Calu3 (cell line): ENCODE measurements at regions not wholly inside any gene's neighbourhood (a gene's known extent, or its start where the extent isn't known, plus 50 kb on each side); places are given as distances from the start of the nearest gene placed in this dataset.

Experiments used
- BruUV-seq: library from RNA; stranded (reverse); fragments of 400-500 nt; replicated peaks from 2 replicates; lab custom pipeline; 2021; lab: Mats Ljungman, UMichigan
- CTCF ChIA-PET: fragments of 300-600 bp; sonication (Branson Sonifier 250); formaldehyde crosslinking; loops from one replicate; lab custom pipeline; 2022; ENCODE audit warnings: antibody characterized with exemption; lab: Charles Lee
- DNase-seq: peaks from one replicate; pipeline ENCODE4 v3.0.0; 2022
- H3K27ac Mint-ChIP-seq: one replicate; pipeline ENCODE4 v1.8.0; 2022; ENCODE audit warnings: mixed read lengths; ENCODE audit not compliant: unreplicated experiment
- H3K27me3 Mint-ChIP-seq: one replicate; pipeline ENCODE4 v1.8.0; 2022; ENCODE audit warnings: mixed read lengths; ENCODE audit not compliant: unreplicated experiment
- H3K36me3 Mint-ChIP-seq: one replicate; pipeline ENCODE4 v1.8.0; 2022; ENCODE audit warnings: mild to moderate bottlenecking, moderate library complexity, mixed read lengths; ENCODE audit not compliant: insufficient read depth, unreplicated experiment
- H3K4me1 Mint-ChIP-seq: one replicate; pipeline ENCODE4 v1.8.0; 2022; ENCODE audit warnings: mild to moderate bottlenecking, low read depth, mixed read lengths; ENCODE audit not compliant: unreplicated experiment
- H3K4me3 Mint-ChIP-seq: one replicate; pipeline ENCODE4 v1.8.0; 2022; ENCODE audit warnings: mild to moderate bottlenecking, low read depth, moderate library complexity, mixed read lengths; ENCODE audit not compliant: unreplicated experiment
- H3K9me3 Mint-ChIP-seq: one replicate; pipeline ENCODE4 v1.8.0; 2022; ENCODE audit warnings: low read depth, mixed read lengths; ENCODE audit not compliant: unreplicated experiment
- intact Hi-C: fragments of 100-400 bp; cut with micrococcal nuclease; formaldehyde crosslinking; loops from one replicate; pipeline ENCODE4 v1.10.0; 2022; ENCODE audit not compliant: unreplicated experiment
- TF ChIP-seq, protein P1 (sequence below): fragments of 200-600 bp; IDR thresholded peaks from one replicate; pipeline ENCODE4 v1.8.0; 2022; ENCODE audit warnings: antibody characterized with exemption; ENCODE audit not compliant: unreplicated experiment

GRCh38 chr5:148941810-148942209, 115.4 kb downstream of the ADRB2 start:
- H3K4me1 Mint-ChIP-seq: peaks cover 17% of the 10 kb centered on the region
- H3K9me3 Mint-ChIP-seq: peaks cover 2% of the 10 kb centered on the region
- no peaks in the 10 kb centered on the region for H3K27me3 Mint-ChIP-seq
- BruUV-seq: no TSS peak
- H3K4me3 Mint-ChIP-seq: no peak overlapping the region
- no peaks in the 10 kb centered on the region for H3K36me3 Mint-ChIP-seq
- CTCF ChIA-PET: interaction anchor here (0.8 kb wide), 1 partner anchor 15 kb away, joined by 4 read pairs; no protein-coding TSS in a partner anchor
- intact Hi-C loops: no loop called here
- no peak for DNase-seq
- no peak overlapping the region for H3K27ac Mint-ChIP-seq
- TF ChIP-seq, protein P1, sequence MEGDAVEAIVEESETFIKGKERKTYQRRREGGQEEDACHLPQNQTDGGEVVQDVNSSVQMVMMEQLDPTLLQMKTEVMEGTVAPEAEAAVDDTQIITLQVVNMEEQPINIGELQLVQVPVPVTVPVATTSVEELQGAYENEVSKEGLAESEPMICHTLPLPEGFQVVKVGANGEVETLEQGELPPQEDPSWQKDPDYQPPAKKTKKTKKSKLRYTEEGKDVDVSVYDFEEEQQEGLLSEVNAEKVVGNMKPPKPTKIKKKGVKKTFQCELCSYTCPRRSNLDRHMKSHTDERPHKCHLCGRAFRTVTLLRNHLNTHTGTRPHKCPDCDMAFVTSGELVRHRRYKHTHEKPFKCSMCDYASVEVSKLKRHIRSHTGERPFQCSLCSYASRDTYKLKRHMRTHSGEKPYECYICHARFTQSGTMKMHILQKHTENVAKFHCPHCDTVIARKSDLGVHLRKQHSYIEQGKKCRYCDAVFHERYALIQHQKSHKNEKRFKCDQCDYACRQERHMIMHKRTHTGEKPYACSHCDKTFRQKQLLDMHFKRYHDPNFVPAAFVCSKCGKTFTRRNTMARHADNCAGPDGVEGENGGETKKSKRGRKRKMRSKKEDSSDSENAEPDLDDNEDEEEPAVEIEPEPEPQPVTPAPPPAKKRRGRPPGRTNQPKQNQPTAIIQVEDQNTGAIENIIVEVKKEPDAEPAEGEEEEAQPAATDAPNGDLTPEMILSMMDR: no peak

- DNase-seq: no peak
- intact Hi-C loops: no loop called here
- Mint-ChIP-seq H3K36me3 (no peaks in the 10 kb centered on the region), H3K27ac (no peak overlapping the region), H3K4me3 (no peak overlapping the region), H3K27me3 (no peaks in the 10 kb centered on the region), H3K9me3 (peaks cover 6% of the 10 kb centered on the region), H3K4me1 (peaks cover 6% of the 10 kb centered on the region)
- CTCF ChIA-PET: interaction anchor here (1.6 kb wide), 1 partner anchor 88 kb away, joined by 3 read pairs; no protein-coding TSS in a partner anchor
- no TSS peak for BruUV-seq
- TF ChIP-seq, protein P1: no peak
Observed at GRCh38 chr5:148949841-148950470, 112.9 kb downstream of the SH3TC2 start.

DNA sequence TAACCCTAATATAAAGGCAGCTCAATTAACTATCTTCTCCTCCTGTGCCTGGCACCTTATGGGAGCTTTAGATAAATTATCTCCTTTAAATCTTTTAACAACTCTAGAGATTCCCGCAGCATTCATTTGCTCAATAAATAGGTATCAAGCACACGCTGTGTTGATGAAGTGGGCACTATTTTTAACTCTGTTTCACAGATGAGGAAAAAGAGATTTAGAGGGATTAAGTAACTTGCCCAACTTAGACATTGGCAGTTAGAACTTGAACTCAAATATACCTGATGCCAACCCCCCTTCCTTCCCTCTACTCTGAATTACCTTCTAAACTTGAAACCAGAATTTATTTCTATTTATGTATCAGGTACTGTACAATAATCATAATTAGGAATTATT, 112.4 kb downstream of the SH3TC2 start:
- H3K27ac Mint-ChIP-seq: no peak overlapping the region
- H3K9me3 Mint-ChIP-seq: peaks cover 6% of the 10 kb centered on the region
- H3K36me3 Mint-ChIP-seq: no peaks in the 10 kb centered on the region
- TF ChIP-seq, protein P1: no peak
- peaks cover 6% of the 10 kb centered on the region for H3K4me1 Mint-ChIP-seq
- no TSS peak for BruUV-seq
- H3K4me3 Mint-ChIP-seq: no peak overlapping the region
- intact Hi-C loops: no loop called here
- no peaks in the 10 kb centered on the region for H3K27me3 Mint-ChIP-seq
- CTCF ChIA-PET: interaction anchor here (0.6 to 1.6 kb wide), 2 partner anchors 30 to 88 kb away, joined by 3 read pairs; no protein-coding TSS in a partner anchor
- no peak for DNase-seq

- DNase-seq: no peak
- CTCF ChIA-PET: interaction anchor here (0.6 to 1.6 kb wide), 2 partner anchors 30 to 87 kb away, joined by 3 read pairs; no protein-coding TSS in a partner anchor
- Mint-ChIP-seq H3K9me3 (peaks cover 6% of the 10 kb centered on the region), H3K27me3 (no peaks in the 10 kb centered on the region), H3K4me1 (peaks cover 6% of the 10 kb centered on the region), H3K27ac (no peak overlapping the region), H3K4me3 (no peak overlapping the region), H3K36me3 (no peaks in the 10 kb centered on the region)
- BruUV-seq: no TSS peak
- intact Hi-C loops: no loop called here
- TF ChIP-seq, protein P1: no peak
Observed at GRCh38 chr5:148950892-148951291, 112.0 kb downstream of the SH3TC2 start.
